NB4 (cell line): ENCODE measurements at regions not wholly inside any gene's neighbourhood (a gene's known extent, or its start where the extent isn't known, plus 50 kb on each side); places are given as distances from the start of the nearest gene placed in this dataset.

Experiments used
- DNase-seq: peaks from one replicate; pipeline ENCODE4 v3.0.0; 2010; ENCODE audit warnings: low read depth
- H3K4me3 ChIP-seq: one replicate; pipeline ENCODE4 v1.5.1; 2011; ENCODE audit warnings: mild to moderate bottlenecking, low read depth, low read length, moderate library complexity
- MYC ChIP-seq: IDR thresholded peaks from 2 replicates; pipeline ENCODE4 v1.6.1; 2011; ENCODE audit warnings: low read depth, low read length
- POLR2A ChIP-seq: IDR thresholded peaks from 2 replicates; pipeline ENCODE4 v1.6.1; 2011; ENCODE audit warnings: mild to moderate bottlenecking; ENCODE audit not compliant: insufficient read length; ENCODE audit errors: extremely low read depth
- TF ChIP-seq, protein P1 (sequence below): IDR thresholded peaks from 2 replicates; pipeline ENCODE4 v1.6.1; 2011; ENCODE audit warnings: low read depth, low read length
- TF ChIP-seq, protein P2 (sequence below): IDR thresholded peaks from one replicate; pipeline ENCODE4 v1.5.1; 2012; ENCODE audit warnings: low read depth, low read length

DNA sequence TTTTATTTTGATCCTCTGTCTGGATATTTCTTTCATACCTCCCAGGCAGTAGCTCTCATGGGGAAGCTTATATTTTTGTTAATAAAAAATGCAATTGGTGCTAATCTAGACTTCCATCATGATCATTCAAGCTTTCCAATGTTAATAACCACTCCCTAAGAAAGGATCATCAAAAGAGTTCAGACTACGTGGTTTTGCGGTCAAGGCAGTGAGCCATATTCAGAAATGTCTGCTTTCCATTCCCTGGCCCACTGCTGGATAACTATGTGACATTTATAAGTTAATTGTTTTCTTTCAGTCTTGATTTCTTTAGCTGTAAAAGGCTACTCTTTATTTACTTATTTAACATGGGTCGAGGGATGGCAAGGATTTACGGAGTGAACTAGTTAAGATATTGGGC, 414.6 kb downstream of the LMO4 start:
- TF ChIP-seq MYC (no peak), POLR2A (no peak)
- TF ChIP-seq, protein P1, sequence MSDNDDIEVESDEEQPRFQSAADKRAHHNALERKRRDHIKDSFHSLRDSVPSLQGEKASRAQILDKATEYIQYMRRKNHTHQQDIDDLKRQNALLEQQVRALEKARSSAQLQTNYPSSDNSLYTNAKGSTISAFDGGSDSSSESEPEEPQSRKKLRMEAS: no peak
- TF ChIP-seq, protein P2, sequence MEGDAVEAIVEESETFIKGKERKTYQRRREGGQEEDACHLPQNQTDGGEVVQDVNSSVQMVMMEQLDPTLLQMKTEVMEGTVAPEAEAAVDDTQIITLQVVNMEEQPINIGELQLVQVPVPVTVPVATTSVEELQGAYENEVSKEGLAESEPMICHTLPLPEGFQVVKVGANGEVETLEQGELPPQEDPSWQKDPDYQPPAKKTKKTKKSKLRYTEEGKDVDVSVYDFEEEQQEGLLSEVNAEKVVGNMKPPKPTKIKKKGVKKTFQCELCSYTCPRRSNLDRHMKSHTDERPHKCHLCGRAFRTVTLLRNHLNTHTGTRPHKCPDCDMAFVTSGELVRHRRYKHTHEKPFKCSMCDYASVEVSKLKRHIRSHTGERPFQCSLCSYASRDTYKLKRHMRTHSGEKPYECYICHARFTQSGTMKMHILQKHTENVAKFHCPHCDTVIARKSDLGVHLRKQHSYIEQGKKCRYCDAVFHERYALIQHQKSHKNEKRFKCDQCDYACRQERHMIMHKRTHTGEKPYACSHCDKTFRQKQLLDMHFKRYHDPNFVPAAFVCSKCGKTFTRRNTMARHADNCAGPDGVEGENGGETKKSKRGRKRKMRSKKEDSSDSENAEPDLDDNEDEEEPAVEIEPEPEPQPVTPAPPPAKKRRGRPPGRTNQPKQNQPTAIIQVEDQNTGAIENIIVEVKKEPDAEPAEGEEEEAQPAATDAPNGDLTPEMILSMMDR: no peak
- no peak overlapping the region for H3K4me3 ChIP-seq
- DNase-seq: no peak

DNA sequence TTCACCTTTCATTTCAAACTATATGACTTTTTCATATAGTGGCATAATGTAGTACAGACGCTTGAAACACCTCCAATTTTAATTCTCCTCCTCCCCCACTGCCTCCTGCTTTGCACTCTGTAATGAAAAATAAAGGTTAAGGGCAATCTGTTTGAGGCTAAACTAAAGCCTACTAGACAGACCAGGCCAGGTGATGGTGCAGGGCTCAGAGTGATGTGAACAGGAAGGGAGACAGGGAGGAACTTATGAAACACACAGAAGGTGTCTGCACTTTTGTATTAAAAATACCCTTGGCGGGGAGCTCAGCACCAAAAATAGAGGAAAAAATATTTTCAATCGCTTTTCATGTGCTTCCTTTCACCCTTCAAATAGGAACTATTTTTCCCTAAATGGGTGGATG, 415.4 kb downstream of the LMO4 start:
- no peak overlapping the region for H3K4me3 ChIP-seq
- TF ChIP-seq, protein P2: no peak
- no peak for DNase-seq

DNA sequence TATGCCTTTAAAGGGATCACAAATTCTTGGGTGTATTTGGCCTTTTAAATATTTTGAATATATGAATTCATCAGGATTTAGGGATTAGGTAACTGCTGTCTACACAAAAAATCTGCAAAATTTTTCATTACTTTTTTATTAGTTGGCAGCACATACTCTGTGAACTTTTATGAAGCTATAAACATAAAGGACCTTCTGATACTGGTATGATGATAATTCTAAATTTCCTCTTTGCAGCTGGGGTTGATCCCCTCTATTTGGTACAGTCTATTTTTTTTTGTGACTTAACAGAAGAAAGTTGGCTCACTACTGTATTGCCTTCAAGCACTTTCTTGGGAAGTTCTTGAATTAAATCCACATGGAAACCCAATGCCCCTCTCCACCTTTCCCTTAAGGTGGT, 416.1 kb downstream of the LMO4 start:
- no peak for DNase-seq
- TF ChIP-seq POLR2A (no peak), MYC (no peak)
- TF ChIP-seq, protein P1: no peak
- TF ChIP-seq, protein P2: no peak
- no peak overlapping the region for H3K4me3 ChIP-seq

DNA sequence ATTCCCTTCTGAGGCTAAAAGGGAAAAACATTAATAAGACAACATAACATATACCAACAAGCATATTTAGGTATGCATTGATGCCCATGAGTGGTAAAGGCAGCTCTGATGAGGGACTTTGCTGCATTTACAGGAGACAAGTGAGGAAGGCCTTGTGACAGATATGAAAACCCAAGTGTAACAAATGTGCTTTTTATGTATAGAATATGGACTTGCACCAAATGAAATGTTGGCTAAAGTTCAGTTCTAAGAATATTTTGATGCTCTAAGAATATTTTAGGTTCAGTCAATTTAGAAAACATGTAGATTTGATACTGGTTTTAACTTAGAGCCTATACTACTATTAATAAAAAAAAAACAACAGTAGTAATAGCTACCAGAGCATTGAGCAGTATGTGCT, 424.7 kb downstream of the LMO4 start:
- DNase-seq: no peak
- TF ChIP-seq, protein P1: no peak
- TF ChIP-seq POLR2A (no peak), MYC (no peak)
- TF ChIP-seq, protein P2: no peak
- H3K4me3 ChIP-seq: no peak overlapping the region

DNA sequence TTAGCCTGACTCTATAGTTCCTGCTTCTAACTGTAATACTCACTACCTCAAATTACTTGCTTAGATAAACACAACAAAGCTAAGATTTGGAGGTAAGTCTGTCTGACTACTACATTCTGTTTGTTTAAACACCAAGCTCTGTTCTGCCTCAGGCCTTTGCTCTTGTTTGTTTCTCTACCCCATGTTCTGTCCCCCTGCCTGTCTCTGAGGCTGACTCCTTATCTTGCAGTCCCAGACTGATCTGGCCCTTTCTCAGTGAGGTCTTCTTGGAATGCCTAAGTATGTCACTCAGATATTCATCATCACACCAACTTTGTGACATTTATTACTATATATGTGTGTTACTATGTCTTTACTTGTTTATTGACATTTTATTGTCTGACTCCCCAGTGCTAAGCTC, 425.5 kb downstream of the LMO4 start:
- DNase-seq: no peak
- TF ChIP-seq, protein P1: no peak
- TF ChIP-seq, protein P2: no peak
- TF ChIP-seq MYC: no peak
- TF ChIP-seq POLR2A: no peak
- H3K4me3 ChIP-seq: no peak overlapping the region

DNA sequence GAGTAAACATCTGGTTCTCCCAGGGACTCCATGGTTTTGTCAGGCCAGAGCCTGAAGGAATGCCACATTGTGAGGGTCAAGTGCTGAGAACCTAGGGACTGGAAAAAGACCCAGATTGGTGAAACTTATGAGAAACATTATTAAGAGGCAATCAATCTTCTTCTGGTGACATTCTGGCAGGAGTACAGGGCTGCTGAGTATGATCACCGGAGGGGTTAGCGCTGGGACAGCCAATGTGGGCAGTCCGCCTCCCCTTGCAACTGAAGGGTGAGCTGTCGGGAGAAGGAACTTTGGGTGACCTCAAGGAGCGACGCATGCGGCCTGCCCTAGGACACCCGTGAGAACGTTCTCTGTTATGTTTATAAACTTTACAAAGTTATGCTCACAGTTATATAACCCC, 429.0 kb downstream of the LMO4 start:
- H3K4me3 ChIP-seq: no peak overlapping the region
- no peak for DNase-seq
- TF ChIP-seq MYC: no peak
- no peak for TF ChIP-seq POLR2A
- TF ChIP-seq, protein P1: no peak
- TF ChIP-seq, protein P2: no peak
